Body of pancreas (tissue), 4 donors: ENCODE measurements at regions not wholly inside any gene's neighbourhood (a gene's known extent, or its start where the extent isn't known, plus 50 kb on each side); places are given as distances from the start of the nearest gene placed in this dataset.

Experiments
- ATAC-seq: fragments of 150-250 bp; one replicate; pipeline ENCODE4 v1.9.1; 2016
- DNase-seq, 4 donors: peaks; one replicate each; pipeline ENCODE4 v3.0.0-alpha.2; 2019
- H3K27ac ChIP-seq, 4 donors: fragments of 200-600 bp; sonication (generic); 1 replicate in 3 of 4; 2 replicates in 1 of 4; pipeline versions ENCODE4 v1.5.1 to v1.6.1; 2016 to 2019; ENCODE audit warnings: mild to moderate bottlenecking in 1 of 4, mixed read lengths in 1 of 4, moderate library complexity in 1 of 4
- H3K27me3 ChIP-seq, 2 donors: fragments of 200-600 bp; sonication (generic); one replicate each; pipeline ENCODE4 v1.6.0; 2016; ENCODE audit warnings: mild to moderate bottlenecking in 1 of 2
- H3K36me3 ChIP-seq, 2 donors: fragments of 200-600 bp; sonication (generic); replicated peaks in 1 of 2; 2 replicates each; pipeline ENCODE4 v1.5.1; 2016; ENCODE audit warnings: low read depth in 2 of 2; ENCODE audit not compliant: insufficient read depth in 1 of 2
- H3K4me1 ChIP-seq: fragments of 200-600 bp; sonication (generic); one replicate; pipeline ENCODE4 v1.6.0; 2016
- H3K4me3 ChIP-seq, 2 donors: fragments of 200-600 bp; sonication (generic); 1 replicate in 1 of 2; 2 replicates in 1 of 2; pipeline ENCODE4 v1.5.1; 2016 to 2019
- H3K9me3 ChIP-seq, 3 donors: fragments of 200-600 bp; sonication (generic); 1 replicate in 2 of 3; 2 replicates in 1 of 3; pipeline ENCODE4 v1.5.1; 2016
- POLR2A ChIP-seq, 3 donors: fragments of 450-650 bp; IDR thresholded peaks; one replicate each; pipeline ENCODE4 v1.6.1; 2016; ENCODE audit warnings: antibody characterized with exemption in 3 of 3, mild to moderate bottlenecking in 2 of 3
- WGBS, 2 donors: methylation state at CpG; one replicate each; pipeline ENCODE4 v1.1.5; 2017; 5-methylcytosine and 5-hydroxymethylcytosine counted together
- intact Hi-C: fragments of 100-400 bp; cut with DNase I; formaldehyde crosslinking; loops from one replicate; pipeline ENCODE4 v1.15.1; 2023
- TF ChIP-seq, protein P1 (sequence below), 7 experiments: fragments of 450-650 bp in 4 of 7; fragments of 200-600 bp in 3 of 7; sonication (generic) in 3 of 7; IDR thresholded peaks; one replicate each; pipeline ENCODE4 v1.5.1; 2016 to 2019; ENCODE audit warnings: antibody characterized with exemption in 7 of 7

DNA sequence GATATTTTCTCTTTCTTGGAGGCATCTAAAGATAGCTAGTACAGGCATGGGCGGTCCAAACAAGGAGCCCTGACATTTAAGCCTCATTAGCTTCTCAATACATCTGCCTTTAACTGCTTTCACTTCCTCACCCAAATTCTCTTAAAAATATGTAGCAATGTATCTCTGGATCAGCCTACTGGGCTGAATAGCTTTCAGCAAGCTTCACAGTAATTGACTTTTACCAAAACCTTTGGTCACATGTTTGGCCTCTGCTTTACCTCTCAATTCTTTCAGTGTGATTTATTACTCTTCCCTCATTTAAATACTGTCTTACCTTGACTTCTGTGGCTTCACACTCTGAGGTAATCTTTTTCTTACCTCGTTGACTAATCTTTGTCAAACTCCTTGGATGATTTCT lies 1618.1 kb downstream of the GRIK2 start:
- Histone ChIP-seq H3K9me3 (no peaks in the 10 kb centered on the region), H3K4me1 (no peaks in the 10 kb centered on the region), H3K27me3 (no peaks in the 10 kb centered on the region), H3K4me3 (no peak overlapping the region), H3K27ac (no peak overlapping the region), H3K36me3 (no peaks in the 10 kb centered on the region)
- intact Hi-C loops, result no loop called here
- no peak for ATAC-seq
- 37 to 48% methylated on average over 2 of the region's 2 CpGs for WGBS, 2 donors
- TF ChIP-seq, protein P1, sequence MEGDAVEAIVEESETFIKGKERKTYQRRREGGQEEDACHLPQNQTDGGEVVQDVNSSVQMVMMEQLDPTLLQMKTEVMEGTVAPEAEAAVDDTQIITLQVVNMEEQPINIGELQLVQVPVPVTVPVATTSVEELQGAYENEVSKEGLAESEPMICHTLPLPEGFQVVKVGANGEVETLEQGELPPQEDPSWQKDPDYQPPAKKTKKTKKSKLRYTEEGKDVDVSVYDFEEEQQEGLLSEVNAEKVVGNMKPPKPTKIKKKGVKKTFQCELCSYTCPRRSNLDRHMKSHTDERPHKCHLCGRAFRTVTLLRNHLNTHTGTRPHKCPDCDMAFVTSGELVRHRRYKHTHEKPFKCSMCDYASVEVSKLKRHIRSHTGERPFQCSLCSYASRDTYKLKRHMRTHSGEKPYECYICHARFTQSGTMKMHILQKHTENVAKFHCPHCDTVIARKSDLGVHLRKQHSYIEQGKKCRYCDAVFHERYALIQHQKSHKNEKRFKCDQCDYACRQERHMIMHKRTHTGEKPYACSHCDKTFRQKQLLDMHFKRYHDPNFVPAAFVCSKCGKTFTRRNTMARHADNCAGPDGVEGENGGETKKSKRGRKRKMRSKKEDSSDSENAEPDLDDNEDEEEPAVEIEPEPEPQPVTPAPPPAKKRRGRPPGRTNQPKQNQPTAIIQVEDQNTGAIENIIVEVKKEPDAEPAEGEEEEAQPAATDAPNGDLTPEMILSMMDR (IDR thresholded peaks at IDR 0.05), result no peak
- no peak for TF ChIP-seq POLR2A (IDR thresholded peaks at IDR 0.05)
- no peak for DNase-seq

DNA sequence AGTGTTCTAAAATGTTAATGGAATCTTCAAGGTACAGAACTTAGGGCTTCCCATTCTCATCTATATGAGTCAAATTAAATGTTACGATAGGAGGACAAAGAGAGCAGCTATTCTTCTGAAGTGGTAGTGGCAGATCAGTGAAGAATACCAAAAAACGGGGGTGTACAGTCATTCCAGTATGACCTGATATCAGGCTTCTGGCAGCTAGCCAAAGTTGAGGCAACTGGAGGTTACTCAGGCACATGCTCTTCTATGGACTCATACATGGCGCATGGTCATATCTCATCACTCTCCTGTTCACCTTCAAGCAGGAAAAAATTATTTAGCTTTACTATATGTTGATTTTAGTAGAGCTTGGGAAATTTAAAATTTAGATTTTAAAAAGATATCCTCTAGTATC lies 1608.8 kb downstream of the GRIK2 start:
- Histone ChIP-seq H3K4me1 (no peaks in the 10 kb centered on the region), H3K4me3 (no peak overlapping the region), H3K27me3 (no peaks in the 10 kb centered on the region), H3K9me3 (no peaks in the 10 kb centered on the region), H3K27ac (no peak overlapping the region), H3K36me3 (no peaks in the 10 kb centered on the region)
- TF ChIP-seq POLR2A (IDR thresholded peaks at IDR 0.05), result no peak
- TF ChIP-seq, protein P1 (IDR thresholded peaks at IDR 0.05), result no peak
- DNase-seq, result peak in 2 of 4 donors; percentile 9 to 10
- WGBS, 2 donors, result 59 to 66% methylated on average over 3 of the region's 3 CpGs
- intact Hi-C loops, result no loop called here
- no peak for ATAC-seq

DNA sequence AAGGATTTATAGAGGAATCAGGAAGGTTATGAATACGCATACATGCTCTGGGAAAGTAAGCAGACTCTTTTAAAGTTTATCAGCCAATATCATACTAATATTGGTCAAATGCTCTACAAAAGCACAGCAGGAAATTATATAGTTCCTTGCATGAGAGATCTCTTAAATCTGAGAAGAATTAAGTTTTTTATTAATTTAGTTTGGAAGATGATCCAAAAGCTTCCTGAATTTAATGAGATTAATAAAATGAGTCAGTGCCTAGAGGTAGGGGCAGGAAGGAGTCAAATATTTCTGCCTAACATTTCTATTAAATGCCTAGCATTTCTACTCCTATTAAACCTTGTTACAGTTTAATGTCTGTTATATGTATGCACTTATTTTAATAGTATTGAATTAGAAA lies 1608.2 kb downstream of the GRIK2 start:
- Histone ChIP-seq H3K4me3 (no peak overlapping the region), H3K4me1 (no peaks in the 10 kb centered on the region), H3K9me3 (no peaks in the 10 kb centered on the region), H3K27me3 (no peaks in the 10 kb centered on the region), H3K36me3 (no peaks in the 10 kb centered on the region), H3K27ac (no peak overlapping the region)
- DNase-seq, result no peak
- TF ChIP-seq POLR2A (IDR thresholded peaks at IDR 0.05), result no peak
- TF ChIP-seq, protein P1 (IDR thresholded peaks at IDR 0.05), result no peak
- intact Hi-C loops, result no loop called here
- no peak for ATAC-seq
- 47 to 55% methylated on average over 1 of the region's 1 CpG for WGBS, 2 donors

DNA sequence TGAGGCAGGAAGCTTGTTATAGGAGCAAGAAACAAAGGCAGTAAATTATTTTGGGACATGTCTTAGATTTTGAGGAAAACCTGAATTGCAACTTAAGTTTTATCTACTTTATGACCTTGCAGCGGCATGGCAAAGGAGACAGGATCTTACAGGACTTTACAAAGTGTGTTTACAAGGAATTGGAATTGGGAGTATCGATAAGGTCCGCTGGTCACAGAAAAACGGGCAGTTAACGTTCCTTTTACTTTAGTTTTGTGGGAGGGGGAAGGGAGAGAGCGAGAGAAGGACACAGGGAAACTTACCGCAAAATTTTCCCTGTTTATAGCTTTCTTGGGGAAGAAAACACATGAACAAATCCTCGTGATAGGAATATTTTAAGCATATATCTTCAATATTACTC lies 1607.2 kb downstream of the GRIK2 start:
- no peak overlapping the region for H3K4me3 ChIP-seq
- WGBS, 2 donors, result 22 to 41% methylated on average over 8 of the region's 8 CpGs
- no peaks in the 10 kb centered on the region for H3K27me3 ChIP-seq
- H3K27ac ChIP-seq, result no peak overlapping the region
- H3K9me3 ChIP-seq, result no peaks in the 10 kb centered on the region
- no peaks in the 10 kb centered on the region for H3K36me3 ChIP-seq
- intact Hi-C loops, result no loop called here
- no peak for TF ChIP-seq POLR2A (IDR thresholded peaks at IDR 0.05)
- TF ChIP-seq, protein P1 (IDR thresholded peaks at IDR 0.05), result no peak
- no peaks in the 10 kb centered on the region for H3K4me1 ChIP-seq
- DNase-seq (no peak), ATAC-seq (no peak)

DNA sequence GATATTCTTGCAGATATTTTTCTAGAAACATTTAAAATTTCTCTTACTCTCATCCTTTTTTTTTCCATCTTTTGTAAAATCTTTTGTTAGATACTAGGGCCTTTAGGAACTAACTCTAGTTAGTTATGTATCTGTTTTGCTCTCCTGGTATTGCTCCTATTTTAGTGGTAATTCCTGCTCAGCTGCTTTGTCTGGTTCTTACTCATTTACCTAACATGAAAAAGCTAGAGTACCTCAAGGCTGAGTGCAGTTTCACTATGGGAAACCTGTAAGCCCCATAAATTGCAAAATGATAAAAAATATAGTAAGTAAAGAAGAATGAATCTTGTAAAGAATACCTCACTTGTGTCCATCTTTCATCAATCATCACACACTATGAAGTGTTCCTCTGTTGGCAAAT lies 1602.0 kb downstream of the GRIK2 start:
- Histone ChIP-seq H3K27ac (no peak overlapping the region), H3K4me3 (no peak overlapping the region), H3K4me1 (no peaks in the 10 kb centered on the region), H3K9me3 (no peaks in the 10 kb centered on the region), H3K36me3 (no peaks in the 10 kb centered on the region), H3K27me3 (no peaks in the 10 kb centered on the region)
- TF ChIP-seq, protein P1 (IDR thresholded peaks at IDR 0.05), result no peak
- TF ChIP-seq POLR2A (IDR thresholded peaks at IDR 0.05), result no peak
- no peak for ATAC-seq
- DNase-seq, result no peak
- intact Hi-C loops, result no loop called here
